ENCODE measurements at regions not wholly inside any gene's neighbourhood (a gene's known extent, or its start where the extent isn't known, plus 50 kb on each side); places are given as distances from the start of the nearest gene placed in this dataset.

DNA sequence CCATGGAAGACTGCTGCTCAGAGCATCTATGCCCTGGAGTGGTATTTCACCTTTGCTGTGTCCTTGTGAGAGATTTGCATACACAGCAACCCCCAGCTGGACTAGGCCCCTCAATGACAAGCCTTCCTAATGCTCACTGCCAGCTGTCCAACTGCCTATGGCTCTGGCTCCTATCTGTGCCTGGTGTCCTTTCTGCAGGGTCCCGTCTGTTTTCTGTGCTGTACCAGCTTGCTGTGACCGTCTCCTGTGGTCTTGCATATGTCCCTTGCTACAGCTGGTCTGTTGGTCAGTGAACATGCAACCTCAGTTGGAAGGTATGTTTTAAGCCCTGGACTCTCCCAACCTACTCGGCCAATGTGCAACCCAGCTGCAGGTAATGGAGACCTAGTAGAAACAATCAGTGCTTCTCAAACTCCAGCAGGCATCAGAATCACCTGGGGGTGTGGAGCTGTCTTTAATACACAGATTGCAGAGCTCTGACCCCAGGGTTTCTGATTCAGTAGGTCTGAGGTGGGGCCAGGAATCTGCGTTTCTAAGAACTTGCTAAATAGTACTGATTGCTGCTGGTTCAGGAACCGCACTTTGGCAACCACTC, 306.4 kb upstream of the ZNF32 start:
- Histone ChIP-seq H3K4me3 (ENCODE audit: low read depth in 1 of 3, low read length in 3 of 3) (no peak overlapping the region), H3K36me3 (ENCODE audit: control insufficient read depth in 4 of 4, insufficient read depth in 3 of 4, low read depth in 1 of 4, low read length in 3 of 4) (no peaks in the 10 kb centered on the region), H3K9me3 (ENCODE audit: control insufficient read depth in 4 of 4, low read length in 3 of 4) (peaks cover 0 to 2% (median 0%) of the 10 kb centered on the region in 4 donors), H3K9ac (ENCODE audit: low read depth in 1 of 2, low read length in 2 of 2) (no peak overlapping the region), H3K27me3 (ENCODE audit: control insufficient read depth in 4 of 4, insufficient read depth in 4 of 4, low read length in 3 of 4) (no peaks in the 10 kb centered on the region), H3K27ac (ENCODE audit: low read depth in 1 of 2, low read length in 2 of 2) (no peak overlapping the region), H3K4me1 (ENCODE audit: control insufficient read depth in 4 of 4, insufficient read depth in 4 of 4, low read length in 3 of 4) (no peaks in the 10 kb centered on the region)
- TF ChIP-seq GABPA (IDR thresholded peaks at IDR 0.05 in 1 of 2, conservative IDR thresholded peaks at IDR 0.05 in 1 of 2) = no peak
- TF ChIP-seq JUND (IDR thresholded peaks at IDR 0.05) = no peak
- no peak for TF ChIP-seq FOXA2 (IDR thresholded peaks at IDR 0.05)
- TF ChIP-seq TAF1 (conservative IDR thresholded peaks at IDR 0.05) = no peak
- no peak for TF ChIP-seq ATF3 (IDR thresholded peaks at IDR 0.05)
- TF ChIP-seq NR2F2 (IDR thresholded peaks at IDR 0.05) = no peak
- no peak for TF ChIP-seq RAD21 (IDR thresholded peaks at IDR 0.05)
- no peak for TF ChIP-seq EGR1 (IDR thresholded peaks at IDR 0.05; ENCODE audit: low read depth in 2 of 2)
- TF ChIP-seq YY1 (IDR thresholded peaks at IDR 0.05) = no peak
- no peak for TF ChIP-seq REST (IDR thresholded peaks at IDR 0.05)
- TF ChIP-seq FOXA1 (IDR thresholded peaks at IDR 0.05) = no peak
- no peak for TF ChIP-seq CTCF (IDR thresholded peaks at IDR 0.05; ENCODE audit: low read depth, low read length, missing input control)
- TF ChIP-seq HNF4G (IDR thresholded peaks at IDR 0.05) = no peak
- no peak for TF ChIP-seq HNF4A (conservative IDR thresholded peaks at IDR 0.05)
- TF ChIP-seq SP1 (IDR thresholded peaks at IDR 0.05) = no peak
- WGBS = 90% methylated on average over 5 of the region's 5 CpGs
- no peak for DNase-seq (ENCODE audit: low spot score)

DNA sequence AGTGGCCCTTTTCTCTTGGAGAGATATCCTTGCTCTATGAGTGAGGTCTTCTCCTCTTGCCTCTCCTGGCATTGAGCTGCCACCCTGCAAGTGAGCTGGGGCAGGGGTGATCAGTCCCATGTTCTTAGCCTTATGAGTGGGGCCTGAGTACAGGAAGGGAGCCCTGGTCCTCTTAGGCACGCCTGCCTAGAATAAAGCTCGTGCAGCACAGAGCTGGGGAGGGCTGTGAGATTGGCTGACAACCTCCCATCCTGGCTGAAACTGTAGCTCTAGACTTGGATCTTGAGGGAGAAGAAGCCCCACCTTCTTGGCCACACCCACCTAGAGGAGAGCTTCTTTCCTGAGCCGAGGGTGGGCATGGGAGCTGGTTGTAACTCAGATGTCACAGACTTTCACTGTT, 305.0 kb upstream of the ZNF32 start:
- Histone ChIP-seq H3K4me1 (ENCODE audit: control insufficient read depth in 4 of 4, insufficient read depth in 4 of 4, low read length in 3 of 4) (no peaks in the 10 kb centered on the region), H3K4me3 (ENCODE audit: low read depth in 1 of 3, low read length in 3 of 3) (no peak overlapping the region), H3K27ac (ENCODE audit: low read depth in 1 of 2, low read length in 2 of 2) (no peak overlapping the region), H3K9me3 (ENCODE audit: control insufficient read depth in 4 of 4, low read length in 3 of 4) (peaks cover 0 to 2% (median 0%) of the 10 kb centered on the region in 4 donors), H3K36me3 (ENCODE audit: control insufficient read depth in 4 of 4, insufficient read depth in 3 of 4, low read depth in 1 of 4, low read length in 3 of 4) (no peaks in the 10 kb centered on the region), H3K9ac (ENCODE audit: low read depth in 1 of 2, low read length in 2 of 2) (no peak overlapping the region), H3K27me3 (ENCODE audit: control insufficient read depth in 4 of 4, insufficient read depth in 4 of 4, low read length in 3 of 4) (no peaks in the 10 kb centered on the region)
- DNase-seq (ENCODE audit: low spot score) = no peak
- no peak for TF ChIP-seq TAF1 (conservative IDR thresholded peaks at IDR 0.05)
- no peak for TF ChIP-seq NR2F2 (IDR thresholded peaks at IDR 0.05)
- no peak for TF ChIP-seq GABPA (IDR thresholded peaks at IDR 0.05 in 1 of 2, conservative IDR thresholded peaks at IDR 0.05 in 1 of 2)
- no peak for TF ChIP-seq RXRA (IDR thresholded peaks at IDR 0.05)
- TF ChIP-seq RAD21 (IDR thresholded peaks at IDR 0.05) = no peak
- no peak for TF ChIP-seq EGR1 (IDR thresholded peaks at IDR 0.05; ENCODE audit: low read depth in 2 of 2)
- no peak for TF ChIP-seq ATF3 (IDR thresholded peaks at IDR 0.05)
- TF ChIP-seq, protein P1, sequence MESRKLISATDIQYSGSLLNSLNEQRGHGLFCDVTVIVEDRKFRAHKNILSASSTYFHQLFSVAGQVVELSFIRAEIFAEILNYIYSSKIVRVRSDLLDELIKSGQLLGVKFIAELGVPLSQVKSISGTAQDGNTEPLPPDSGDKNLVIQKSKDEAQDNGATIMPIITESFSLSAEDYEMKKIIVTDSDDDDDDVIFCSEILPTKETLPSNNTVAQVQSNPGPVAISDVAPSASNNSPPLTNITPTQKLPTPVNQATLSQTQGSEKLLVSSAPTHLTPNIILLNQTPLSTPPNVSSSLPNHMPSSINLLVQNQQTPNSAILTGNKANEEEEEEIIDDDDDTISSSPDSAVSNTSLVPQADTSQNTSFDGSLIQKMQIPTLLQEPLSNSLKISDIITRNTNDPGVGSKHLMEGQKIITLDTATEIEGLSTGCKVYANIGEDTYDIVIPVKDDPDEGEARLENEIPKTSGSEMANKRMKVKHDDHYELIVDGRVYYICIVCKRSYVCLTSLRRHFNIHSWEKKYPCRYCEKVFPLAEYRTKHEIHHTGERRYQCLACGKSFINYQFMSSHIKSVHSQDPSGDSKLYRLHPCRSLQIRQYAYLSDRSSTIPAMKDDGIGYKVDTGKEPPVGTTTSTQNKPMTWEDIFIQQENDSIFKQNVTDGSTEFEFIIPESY (IDR thresholded peaks at IDR 0.05) = no peak
- TF ChIP-seq MAX (IDR thresholded peaks at IDR 0.05) = no peak
- TF ChIP-seq YY1 (IDR thresholded peaks at IDR 0.05) = no peak
- TF ChIP-seq REST (IDR thresholded peaks at IDR 0.05) = no peak
- no peak for TF ChIP-seq SP1 (IDR thresholded peaks at IDR 0.05)
- WGBS = 87% methylated on average over 3 of the region's 3 CpGs

All from liver (tissue), 8 donors.